ENCODE measurements at regions not wholly inside any gene's neighbourhood (a gene's known extent, or its start where the extent isn't known, plus 50 kb on each side); places are given as distances from the start of the nearest gene placed in this dataset.

DNA sequence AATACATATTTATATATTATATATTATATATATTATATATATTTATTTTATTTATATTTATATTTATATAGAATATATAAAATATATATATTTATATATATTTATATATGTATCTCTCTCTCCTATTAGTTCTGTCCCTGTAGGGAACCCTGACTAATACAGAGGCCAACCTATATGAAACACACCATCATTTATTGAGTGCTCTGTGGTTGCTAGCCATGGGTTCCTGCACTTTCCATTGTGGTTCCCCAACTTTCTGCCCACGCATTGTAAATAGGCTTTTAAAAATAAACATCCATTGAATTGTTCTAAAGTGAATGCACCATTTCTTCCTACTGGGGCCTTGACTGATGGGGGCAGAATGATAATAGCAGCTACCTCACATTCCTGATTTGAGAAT, 93.8 kb upstream of the SESN3 start:
- DNase-seq (ENCODE audit: low read depth), result no peak
- TF ChIP-seq, protein P1, sequence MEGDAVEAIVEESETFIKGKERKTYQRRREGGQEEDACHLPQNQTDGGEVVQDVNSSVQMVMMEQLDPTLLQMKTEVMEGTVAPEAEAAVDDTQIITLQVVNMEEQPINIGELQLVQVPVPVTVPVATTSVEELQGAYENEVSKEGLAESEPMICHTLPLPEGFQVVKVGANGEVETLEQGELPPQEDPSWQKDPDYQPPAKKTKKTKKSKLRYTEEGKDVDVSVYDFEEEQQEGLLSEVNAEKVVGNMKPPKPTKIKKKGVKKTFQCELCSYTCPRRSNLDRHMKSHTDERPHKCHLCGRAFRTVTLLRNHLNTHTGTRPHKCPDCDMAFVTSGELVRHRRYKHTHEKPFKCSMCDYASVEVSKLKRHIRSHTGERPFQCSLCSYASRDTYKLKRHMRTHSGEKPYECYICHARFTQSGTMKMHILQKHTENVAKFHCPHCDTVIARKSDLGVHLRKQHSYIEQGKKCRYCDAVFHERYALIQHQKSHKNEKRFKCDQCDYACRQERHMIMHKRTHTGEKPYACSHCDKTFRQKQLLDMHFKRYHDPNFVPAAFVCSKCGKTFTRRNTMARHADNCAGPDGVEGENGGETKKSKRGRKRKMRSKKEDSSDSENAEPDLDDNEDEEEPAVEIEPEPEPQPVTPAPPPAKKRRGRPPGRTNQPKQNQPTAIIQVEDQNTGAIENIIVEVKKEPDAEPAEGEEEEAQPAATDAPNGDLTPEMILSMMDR (conservative IDR thresholded peaks at IDR 0.05; ENCODE audit: low read depth, low read length), result no peak

DNA sequence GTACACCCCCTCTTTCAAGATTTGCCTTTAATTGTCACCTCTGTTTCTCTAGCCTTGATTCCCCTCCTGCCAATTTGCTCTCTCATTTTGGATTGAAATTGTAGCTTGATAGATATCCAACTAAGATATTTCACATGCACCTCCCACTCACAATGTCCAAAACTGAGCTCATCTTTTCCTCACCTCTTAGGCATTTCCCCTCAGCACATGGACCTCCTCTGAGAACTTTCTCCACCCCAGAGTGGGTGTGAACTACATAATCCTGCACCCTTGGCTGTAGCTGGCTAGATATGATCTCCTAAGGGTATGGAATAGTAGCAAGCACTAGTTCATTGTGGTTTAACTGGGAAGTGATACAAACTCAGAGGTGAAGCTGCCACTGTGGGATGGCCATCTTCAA, 91.5 kb upstream of the SESN3 start:
- DNase-seq (ENCODE audit: low read depth), result no peak
- H3K4me3 ChIP-seq (ENCODE audit: low read depth, low read length), result no peak overlapping the region
- TF ChIP-seq, protein P1 (conservative IDR thresholded peaks at IDR 0.05; ENCODE audit: low read depth, low read length), result no peak

More for the DNA sequence above, 93.8 kb upstream of the SESN3 start:
- H3K4me3 ChIP-seq (ENCODE audit: low read depth, low read length), result no peak overlapping the region

DNA sequence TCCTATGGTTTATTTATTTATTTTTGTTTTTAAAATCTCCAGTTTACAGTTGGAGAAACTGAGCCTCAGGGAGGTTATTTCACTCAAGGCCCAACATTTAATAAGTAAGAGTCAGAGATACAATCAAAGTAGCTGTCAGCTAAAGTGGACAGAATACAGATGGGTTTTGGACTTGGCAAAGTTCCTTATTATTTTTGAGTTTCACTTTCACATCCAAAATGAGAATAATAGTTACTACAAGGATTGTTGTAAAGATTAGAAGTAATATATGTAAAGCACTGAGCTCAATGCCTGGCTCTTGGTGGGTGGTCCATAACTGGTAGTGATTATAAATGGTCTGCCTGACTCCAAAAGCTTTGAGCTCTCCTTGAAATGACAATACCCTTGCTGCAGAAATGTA, 87.5 kb upstream of the SESN3 start:
- H3K4me3 ChIP-seq (ENCODE audit: low read depth, low read length), result no peak overlapping the region
- TF ChIP-seq, protein P1 (conservative IDR thresholded peaks at IDR 0.05; ENCODE audit: low read depth, low read length), result no peak
- no peak for DNase-seq (ENCODE audit: low read depth)

DNA sequence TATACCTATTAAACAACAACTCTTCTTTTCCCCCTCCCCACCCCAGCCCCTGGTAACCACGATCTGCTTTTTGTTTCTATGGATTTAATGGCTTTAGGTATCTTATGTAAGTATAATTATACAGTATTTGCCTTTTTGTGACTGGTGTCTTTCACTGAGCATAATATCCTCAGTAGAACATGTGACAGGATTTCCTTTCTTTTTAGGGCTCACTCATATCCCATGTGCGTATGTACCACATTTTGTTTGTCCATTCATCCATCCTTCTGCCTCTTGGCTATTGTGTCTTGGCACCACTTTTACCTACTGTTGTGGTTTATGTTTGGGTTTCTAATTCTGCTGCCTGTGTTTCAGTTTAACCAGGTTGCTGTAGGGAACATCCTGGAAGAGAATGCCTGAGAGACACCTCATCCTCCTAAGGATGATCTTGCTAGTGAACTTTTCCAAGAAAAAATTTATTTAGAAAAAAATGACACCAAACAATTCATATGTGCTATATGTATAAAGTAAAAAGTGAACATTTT, 77.6 kb upstream of the SESN3 start:
- no peak for DNase-seq (ENCODE audit: low read depth)
- TF ChIP-seq, protein P1 (conservative IDR thresholded peaks at IDR 0.05; ENCODE audit: low read depth, low read length), result no peak
- H3K4me3 ChIP-seq (ENCODE audit: low read depth, low read length), result no peak overlapping the region

DNA sequence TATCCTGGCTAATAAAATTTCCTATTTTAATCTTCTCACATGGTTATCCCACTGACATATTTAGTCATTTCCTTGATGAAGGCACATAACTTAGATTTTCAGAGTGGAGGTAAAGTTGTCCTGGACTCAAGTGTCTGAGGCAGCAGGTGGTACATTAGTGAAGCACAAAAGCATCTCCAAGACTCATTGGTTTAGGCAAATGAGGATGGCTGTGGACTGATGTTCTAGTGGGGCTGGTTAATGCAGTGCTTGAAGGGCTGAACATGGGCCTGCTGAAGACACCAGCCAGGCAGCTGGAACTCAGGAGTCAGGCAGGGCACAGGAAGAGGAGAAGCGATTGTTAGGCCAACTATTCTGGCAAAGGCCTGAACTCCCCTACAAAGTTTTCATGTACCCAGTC, 76.3 kb upstream of the SESN3 start:
- TF ChIP-seq, protein P1 (conservative IDR thresholded peaks at IDR 0.05; ENCODE audit: low read depth, low read length), result no peak
- DNase-seq (ENCODE audit: low read depth), result no peak
- H3K4me3 ChIP-seq (ENCODE audit: low read depth, low read length), result no peak overlapping the region

GRCh38 chr11:95306801-95307200, 75.8 kb upstream of the SESN3 start:
- TF ChIP-seq, protein P1 (conservative IDR thresholded peaks at IDR 0.05; ENCODE audit: low read depth, low read length), result no peak
- DNase-seq (ENCODE audit: low read depth), result no peak
- H3K4me3 ChIP-seq (ENCODE audit: low read depth, low read length), result no peak overlapping the region

GRCh38 chr11:95306123-95306522, 75.1 kb upstream of the SESN3 start:
- TF ChIP-seq, protein P1 (conservative IDR thresholded peaks at IDR 0.05; ENCODE audit: low read depth, low read length), result no peak
- H3K4me3 ChIP-seq (ENCODE audit: low read depth, low read length), result no peak overlapping the region
- DNase-seq (ENCODE audit: low read depth), result no peak

All from epithelial cell of proximal tubule (primary cell).